ENCODE measurements at regions not wholly inside any gene's neighbourhood (a gene's known extent, or its start where the extent isn't known, plus 50 kb on each side); places are given as distances from the start of the nearest gene placed in this dataset.

DNA sequence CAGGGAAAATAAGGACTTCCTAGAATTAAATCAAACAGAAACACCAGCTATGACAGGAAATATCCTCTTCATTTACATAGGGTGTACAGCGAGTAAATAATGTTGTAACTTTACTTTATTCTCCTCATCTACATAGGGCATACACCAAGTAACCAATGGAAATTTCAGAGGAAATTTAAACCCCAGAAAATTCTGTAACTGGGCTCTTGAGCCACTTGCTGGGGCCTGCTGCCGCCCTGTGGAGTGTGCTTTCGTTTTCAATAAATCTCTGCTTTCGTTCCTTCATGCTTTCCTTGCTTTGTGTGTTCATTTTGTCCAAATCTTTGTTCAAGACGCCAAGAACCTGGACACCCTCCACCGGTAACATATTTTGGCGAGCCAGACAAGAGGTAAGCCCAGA is 990.4 kb upstream of the CADM2 start:
- TF ChIP-seq POLR2AphosphoS5 (IDR thresholded peaks at IDR 0.05) (no peak), EP300 (IDR thresholded peaks at IDR 0.05) (no peak)
- TF ChIP-seq, protein P1, sequence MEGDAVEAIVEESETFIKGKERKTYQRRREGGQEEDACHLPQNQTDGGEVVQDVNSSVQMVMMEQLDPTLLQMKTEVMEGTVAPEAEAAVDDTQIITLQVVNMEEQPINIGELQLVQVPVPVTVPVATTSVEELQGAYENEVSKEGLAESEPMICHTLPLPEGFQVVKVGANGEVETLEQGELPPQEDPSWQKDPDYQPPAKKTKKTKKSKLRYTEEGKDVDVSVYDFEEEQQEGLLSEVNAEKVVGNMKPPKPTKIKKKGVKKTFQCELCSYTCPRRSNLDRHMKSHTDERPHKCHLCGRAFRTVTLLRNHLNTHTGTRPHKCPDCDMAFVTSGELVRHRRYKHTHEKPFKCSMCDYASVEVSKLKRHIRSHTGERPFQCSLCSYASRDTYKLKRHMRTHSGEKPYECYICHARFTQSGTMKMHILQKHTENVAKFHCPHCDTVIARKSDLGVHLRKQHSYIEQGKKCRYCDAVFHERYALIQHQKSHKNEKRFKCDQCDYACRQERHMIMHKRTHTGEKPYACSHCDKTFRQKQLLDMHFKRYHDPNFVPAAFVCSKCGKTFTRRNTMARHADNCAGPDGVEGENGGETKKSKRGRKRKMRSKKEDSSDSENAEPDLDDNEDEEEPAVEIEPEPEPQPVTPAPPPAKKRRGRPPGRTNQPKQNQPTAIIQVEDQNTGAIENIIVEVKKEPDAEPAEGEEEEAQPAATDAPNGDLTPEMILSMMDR (IDR thresholded peaks at IDR 0.05) = no peak

Measured in suprapubic skin (tissue), 4 donors.